ENCODE measurements at regions not wholly inside any gene's neighbourhood (a gene's known extent, or its start where the extent isn't known, plus 50 kb on each side); places are given as distances from the start of the nearest gene placed in this dataset.

- 82 to 90% methylated on average over 2 of the region's 2 CpGs for WGBS, 2 donors
- no peak for DNase-seq (ENCODE audit: low spot score in 2 of 2)
- intact Hi-C loops (cut with DNase I; ENCODE audit: low total_unique reads) = no loop called here
- TF ChIP-seq POLR2A (IDR thresholded peaks at IDR 0.05) = no peak
- no peak for TF ChIP-seq CTCF (IDR thresholded peaks at IDR 0.05)
- no peak overlapping the region for H3K4me3 ChIP-seq (ENCODE audit: low read depth, poor library complexity, severe bottlenecking)
Measured at GRCh38 chr13:103297083-103297482, 230.9 kb upstream of the SLC10A2 start.

- no peak for TF ChIP-seq POLR2A (IDR thresholded peaks at IDR 0.05)
- no peak for TF ChIP-seq CTCF (IDR thresholded peaks at IDR 0.05)
- no peak overlapping the region for H3K4me3 ChIP-seq (ENCODE audit: low read depth, poor library complexity, severe bottlenecking)
- DNase-seq (ENCODE audit: low spot score in 2 of 2) = no peak
- WGBS, 2 donors = 51 to 54% methylated on average over 3 of the region's 3 CpGs
- intact Hi-C loops (cut with DNase I; ENCODE audit: low total_unique reads) = no loop called here
Measured at GRCh38 chr13:103291798-103292572, 225.8 kb upstream of the SLC10A2 start.

DNA sequence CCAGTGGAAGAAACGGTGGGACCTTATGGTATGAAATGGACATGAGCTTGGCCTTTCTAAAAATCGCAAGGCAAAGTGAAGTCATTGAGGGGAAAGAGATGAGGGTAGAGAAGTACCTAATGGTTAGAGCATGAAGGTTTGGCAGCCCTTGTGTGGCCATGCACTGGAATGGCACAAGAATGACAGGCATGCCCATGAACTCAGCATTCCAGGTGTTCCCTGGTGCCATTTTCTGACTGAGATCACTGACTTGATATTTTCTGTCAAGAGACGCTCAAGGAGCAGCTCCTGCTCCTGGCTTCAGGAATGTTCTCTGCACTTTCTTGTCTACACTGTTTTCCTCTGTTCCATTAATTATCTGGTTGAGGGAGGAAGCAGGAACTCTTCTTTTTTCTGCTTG, 225.0 kb upstream of the SLC10A2 start:
- TF ChIP-seq CTCF (IDR thresholded peaks at IDR 0.05) (no peak), POLR2A (IDR thresholded peaks at IDR 0.05) (no peak)
- H3K4me3 ChIP-seq (ENCODE audit: low read depth, poor library complexity, severe bottlenecking) = no peak overlapping the region
- intact Hi-C loops (cut with DNase I; ENCODE audit: low total_unique reads) = no loop called here
- no peak for DNase-seq (ENCODE audit: low spot score in 2 of 2)
- 86 to 93% methylated on average over 3 of the region's 3 CpGs for WGBS, 2 donors

DNA sequence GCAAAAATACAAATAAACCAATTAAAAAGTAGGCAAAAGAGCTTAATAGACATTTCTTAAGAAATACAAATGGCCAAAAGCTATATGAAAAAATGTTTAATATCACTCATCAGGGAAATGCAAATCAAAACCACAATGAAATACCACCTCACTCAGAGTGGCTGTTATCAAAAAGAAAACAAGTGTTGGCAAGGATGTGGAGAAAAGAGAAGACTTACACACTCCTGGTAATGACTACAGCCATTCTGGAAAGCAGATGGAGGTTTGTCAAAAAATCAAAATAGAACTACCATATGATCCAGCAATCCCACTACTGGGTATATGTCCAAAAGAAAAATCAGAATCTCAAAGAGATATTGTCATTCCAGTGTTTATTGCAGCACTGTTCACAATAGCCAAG, 223.5 kb upstream of the SLC10A2 start:
- intact Hi-C loops (cut with DNase I; ENCODE audit: low total_unique reads) = no loop called here
- H3K4me3 ChIP-seq (ENCODE audit: low read depth, poor library complexity, severe bottlenecking) = no peak overlapping the region
- no peak for TF ChIP-seq POLR2A (IDR thresholded peaks at IDR 0.05)
- TF ChIP-seq CTCF (IDR thresholded peaks at IDR 0.05) = no peak
- no peak for DNase-seq (ENCODE audit: low spot score in 2 of 2)

DNA sequence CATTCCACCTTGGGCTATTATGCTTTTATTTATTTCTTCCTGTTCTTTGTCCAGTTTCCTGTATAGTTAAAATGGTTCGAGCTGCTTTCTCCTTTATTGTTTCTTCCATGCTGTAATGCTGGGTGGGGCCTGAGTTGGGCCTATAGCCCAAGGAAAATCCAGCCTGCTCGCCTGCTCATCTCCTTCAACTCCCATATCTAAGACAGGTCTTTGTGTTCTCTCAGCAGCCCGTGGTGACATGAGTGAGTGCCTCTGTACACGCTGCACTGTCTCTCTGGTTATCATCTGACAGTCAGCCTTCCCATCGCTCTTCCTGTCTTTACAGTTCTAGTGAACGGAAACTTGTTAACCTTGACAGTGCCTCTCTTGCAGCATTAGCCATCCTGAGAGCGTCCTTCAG, 221.9 kb upstream of the SLC10A2 start:
- no peak overlapping the region for H3K4me3 ChIP-seq (ENCODE audit: low read depth, poor library complexity, severe bottlenecking)
- no peak for DNase-seq (ENCODE audit: low spot score in 2 of 2)
- intact Hi-C loops (cut with DNase I; ENCODE audit: low total_unique reads) = no loop called here
- no peak for TF ChIP-seq POLR2A (IDR thresholded peaks at IDR 0.05)
- no peak for TF ChIP-seq CTCF (IDR thresholded peaks at IDR 0.05)
- WGBS, 2 donors = 64 to 71% methylated on average over 7 of the region's 7 CpGs

DNA sequence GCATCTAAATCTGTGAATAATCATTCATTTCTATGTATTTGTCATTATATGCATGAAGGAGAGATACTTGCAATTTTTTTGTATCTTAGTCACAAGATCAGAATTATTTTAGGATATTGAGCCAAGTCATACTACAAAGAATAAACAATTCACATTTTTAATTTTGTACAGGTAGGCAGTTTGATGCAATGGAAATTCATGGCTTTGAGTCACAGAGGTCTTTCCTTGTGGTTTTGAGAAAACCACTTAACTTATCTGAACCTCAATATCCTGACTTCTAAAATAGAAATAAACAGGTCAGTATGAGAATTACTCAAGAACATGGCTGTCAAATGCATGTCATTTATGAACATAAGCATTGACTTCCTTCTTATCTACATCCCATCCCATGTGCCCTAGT, 221.4 kb upstream of the SLC10A2 start:
- intact Hi-C loops (cut with DNase I; ENCODE audit: low total_unique reads) = no loop called here
- H3K4me3 ChIP-seq (ENCODE audit: low read depth, poor library complexity, severe bottlenecking) = no peak overlapping the region
- TF ChIP-seq CTCF (IDR thresholded peaks at IDR 0.05) (no peak), POLR2A (IDR thresholded peaks at IDR 0.05) (no peak)
- DNase-seq (ENCODE audit: low spot score in 2 of 2) = no peak

Data from lower leg skin (tissue), 4 donors.